CD4-positive, alpha-beta T cell treated with Interferon gamma for 1 hour (primary cell): ENCODE measurements at regions not wholly inside any gene's neighbourhood (a gene's known extent, or its start where the extent isn't known, plus 50 kb on each side); places are given as distances from the start of the nearest gene placed in this dataset.

ENCODE experiments used
- DNase-seq: peaks from one replicate; pipeline ENCODE4 v3.0.0-alpha.2; 2020

- DNase-seq: no peak
These were observed 70.7 kb downstream of the RBFOX3 start for GRCh38 chr17:79539944-79540705.

- no peak for DNase-seq
These were observed 72.6 kb downstream of the RBFOX3 start for GRCh38 chr17:79538291-79538690.

GRCh38 chr17:79537686-79538085 lies 73.2 kb downstream of the RBFOX3 start:
- DNase-seq: no peak

- no peak for DNase-seq
These were observed 73.8 kb downstream of the RBFOX3 start for GRCh38 chr17:79537061-79537460.

- DNase-seq: no peak
These were observed 74.5 kb downstream of the RBFOX3 start for GRCh38 chr17:79536212-79536840.

GRCh38 chr17:79535728-79536025 lies 75.2 kb downstream of the RBFOX3 start:
- DNase-seq: no peak

GRCh38 chr17:79534851-79535727 lies 75.8 kb downstream of the RBFOX3 start:
- no peak for DNase-seq

- no peak for DNase-seq
These were observed 76.7 kb downstream of the RBFOX3 start for GRCh38 chr17:79534111-79534510.

- DNase-seq: no peak
These were observed 77.7 kb downstream of the RBFOX3 start for GRCh38 chr17:79533116-79533515.

- DNase-seq: no peak
These were observed 78.6 kb downstream of the RBFOX3 start for GRCh38 chr17:79532107-79532790.

- DNase-seq: no peak
These were observed 79.4 kb downstream of the RBFOX3 start for GRCh38 chr17:79531191-79532095.

- no peak for DNase-seq
These were observed 80.3 kb downstream of the RBFOX3 start for GRCh38 chr17:79530361-79531105.

- DNase-seq: no peak
These were observed 81.2 kb downstream of the RBFOX3 start for GRCh38 chr17:79529661-79530081.

GRCh38 chr17:79528592-79529125 lies 82.2 kb downstream of the RBFOX3 start:
- DNase-seq: no peak

- no peak for DNase-seq
These were observed 83.5 kb downstream of the RBFOX3 start for GRCh38 chr17:79527306-79527705.

GRCh38 chr17:79525793-79526677 lies 84.8 kb downstream of the RBFOX3 start:
- no peak for DNase-seq

- no peak for DNase-seq
These were observed 86.4 kb downstream of the RBFOX3 start for GRCh38 chr17:79524213-79525187.

GRCh38 chr17:79522414-79522813 lies 88.4 kb downstream of the RBFOX3 start:
- no peak for DNase-seq

- DNase-seq: no peak
These were observed 89.6 kb downstream of the RBFOX3 start for GRCh38 chr17:79521225-79521624.
